ENCODE measurements at regions not wholly inside any gene's neighbourhood (a gene's known extent, or its start where the extent isn't known, plus 50 kb on each side); places are given as distances from the start of the nearest gene placed in this dataset.

DNA sequence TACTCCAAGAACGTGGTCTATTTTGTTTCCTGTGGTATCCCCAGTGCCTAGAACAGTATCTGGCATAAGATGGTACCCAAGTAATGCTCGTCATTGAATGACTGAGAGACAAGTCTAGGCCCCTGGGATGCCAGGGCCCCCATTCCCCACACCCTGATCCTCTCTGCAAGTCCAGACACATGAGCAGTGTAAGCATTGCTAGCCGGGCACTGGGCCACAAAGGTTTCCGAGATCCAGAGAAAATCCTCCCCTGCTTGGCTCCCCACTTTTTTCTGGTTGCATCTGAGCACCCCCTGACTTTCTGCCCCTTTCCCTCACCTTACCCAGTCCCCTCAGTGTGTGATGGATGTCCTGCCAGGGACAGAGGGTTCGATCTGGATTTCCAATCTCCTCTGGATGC, 160.1 kb upstream of the NECTIN1 start:
- no peak overlapping the region for H3K27ac Mint-ChIP-seq
- DNase-seq (ENCODE audit: low spot score) (no peak), ATAC-seq (no peak)
- no peaks in the 10 kb centered on the region for H3K9me3 Mint-ChIP-seq
- no peaks in the 10 kb centered on the region for H3K36me3 Mint-ChIP-seq
- H3K4me3 Mint-ChIP-seq = no peak overlapping the region
- H3K27me3 Mint-ChIP-seq = peaks cover 24 to 30% of the 10 kb centered on the region in 2 donors
- no peaks in the 10 kb centered on the region for H3K4me1 Mint-ChIP-seq (ENCODE audit: low read depth in 2 of 2)

DNA sequence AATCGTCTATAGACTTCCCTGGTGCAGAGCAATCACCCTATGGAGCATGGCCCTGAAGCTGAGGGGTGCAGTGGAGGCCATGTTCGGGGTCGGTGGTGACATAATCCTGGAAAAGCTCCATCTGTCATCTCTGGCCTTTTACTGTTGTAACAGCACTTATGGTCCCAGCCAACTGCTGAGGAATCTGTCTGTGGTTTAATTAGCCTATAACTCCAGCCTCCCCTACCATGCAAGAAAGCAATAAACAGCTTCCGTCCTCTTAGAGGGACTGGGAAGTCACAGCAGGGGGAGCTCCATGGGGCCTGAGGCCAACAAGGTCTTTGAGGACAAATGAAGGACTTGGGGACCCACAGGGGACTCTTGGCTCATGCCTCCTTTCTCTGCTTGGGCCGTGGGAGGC, 159.1 kb upstream of the NECTIN1 start:
- DNase-seq (ENCODE audit: low spot score) (no peak), ATAC-seq (no peak)
- H3K4me1 Mint-ChIP-seq (ENCODE audit: low read depth in 2 of 2) = no peaks in the 10 kb centered on the region
- H3K27ac Mint-ChIP-seq = no peak overlapping the region
- H3K4me3 Mint-ChIP-seq = no peak overlapping the region
- H3K27me3 Mint-ChIP-seq = peaks cover 24 to 32% of the 10 kb centered on the region in 2 donors
- H3K9me3 Mint-ChIP-seq = no peaks in the 10 kb centered on the region
- H3K36me3 Mint-ChIP-seq = no peaks in the 10 kb centered on the region

DNA sequence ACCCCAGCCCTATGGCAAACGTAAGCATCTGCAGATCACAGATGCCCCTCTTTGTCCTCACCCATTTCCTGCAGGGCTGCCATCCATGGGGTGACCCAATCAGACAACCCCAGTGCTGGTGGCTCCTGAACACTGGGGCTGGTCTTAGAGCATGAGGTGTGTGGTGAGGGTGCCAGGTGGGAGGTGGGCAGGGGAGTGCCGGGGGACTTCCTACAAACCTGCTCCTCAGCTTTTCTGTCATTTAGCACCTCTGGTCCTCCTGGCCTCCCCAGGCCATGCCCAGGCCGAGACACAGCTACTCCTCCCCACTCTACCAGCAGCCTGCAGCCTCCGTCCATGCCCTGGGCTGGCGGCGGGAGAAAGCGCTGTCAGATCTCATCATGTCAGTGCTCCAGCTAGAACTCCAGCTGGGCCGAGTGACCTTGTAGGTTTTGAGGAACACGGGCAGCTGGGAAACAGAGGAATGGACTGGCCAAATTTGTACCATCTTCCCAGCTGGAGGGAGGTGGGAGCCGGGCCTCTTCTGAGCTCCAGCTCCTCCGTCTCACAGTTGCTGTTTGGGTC, 157.7 kb upstream of the NECTIN1 start:
- ATAC-seq (peak; percentile 37 to 52), DNase-seq (ENCODE audit: low spot score) (no peak)
- Mint-ChIP-seq H3K9me3 (no peaks in the 10 kb centered on the region), H3K27ac (no peak overlapping the region), H3K4me3 (no peak overlapping the region), H3K36me3 (no peaks in the 10 kb centered on the region), H3K27me3 (peaks cover 25 to 32% of the 10 kb centered on the region in 2 donors), H3K4me1 (ENCODE audit: low read depth in 2 of 2) (no peaks in the 10 kb centered on the region)

DNA sequence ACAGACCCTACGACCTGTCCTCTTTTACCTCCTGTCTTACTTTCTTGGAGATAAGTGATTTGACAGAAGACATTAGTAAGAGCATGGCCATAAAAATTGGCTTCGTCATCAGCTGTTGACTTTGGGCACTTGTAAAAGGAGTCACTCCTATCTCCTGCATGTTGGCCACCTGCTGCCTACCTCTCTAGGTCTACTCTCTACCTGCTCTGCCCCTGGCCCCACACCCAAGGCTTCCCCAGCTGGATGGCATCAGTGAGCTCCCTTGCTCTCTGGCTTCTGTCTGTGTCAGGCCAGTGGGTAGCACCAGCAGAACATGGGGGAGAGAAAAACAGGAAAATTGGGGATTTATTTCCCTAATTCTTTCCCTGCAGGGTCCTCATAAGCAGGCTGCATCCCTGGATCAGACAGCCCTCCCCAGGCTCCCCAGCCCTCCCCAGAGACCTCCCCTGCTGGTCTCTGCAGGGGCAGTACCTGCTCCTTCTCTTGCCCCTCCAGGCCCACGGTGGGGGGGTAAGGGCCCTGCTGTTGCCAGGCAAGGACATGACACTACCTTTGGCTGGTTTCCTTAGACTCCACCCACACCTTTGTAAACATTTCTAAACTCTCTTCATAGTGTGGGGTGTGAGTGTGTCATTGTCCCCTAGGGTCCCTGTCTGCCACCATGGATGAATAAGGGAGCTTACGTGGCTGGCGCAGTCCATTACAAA, 157.0 kb upstream of the NECTIN1 start:
- Mint-ChIP-seq H3K36me3 (no peaks in the 10 kb centered on the region), H3K4me1 (ENCODE audit: low read depth in 2 of 2) (no peaks in the 10 kb centered on the region)

DNA sequence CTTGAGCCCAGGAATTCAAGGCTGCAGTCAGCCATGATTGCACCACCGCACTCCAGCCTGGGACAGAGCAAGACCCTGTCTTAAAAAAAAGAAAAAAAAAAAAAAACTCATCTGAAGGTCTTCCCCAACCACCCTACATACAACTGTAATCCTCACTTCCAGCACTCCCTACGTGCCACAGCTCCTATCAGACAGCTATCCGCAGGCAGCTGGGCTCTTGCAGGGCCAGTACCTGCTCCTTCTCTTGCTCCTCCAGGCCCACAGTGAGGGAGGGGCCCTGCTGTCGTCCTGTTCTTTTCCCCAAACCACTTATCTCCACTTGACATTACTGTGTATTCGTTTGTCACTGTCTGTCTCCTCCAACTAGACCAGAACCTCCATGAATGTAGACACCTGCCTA, 156.1 kb upstream of the NECTIN1 start:
- ATAC-seq (no peak), DNase-seq (ENCODE audit: low spot score) (no peak)
- Mint-ChIP-seq H3K4me1 (ENCODE audit: low read depth in 2 of 2) (no peaks in the 10 kb centered on the region), H3K9me3 (no peaks in the 10 kb centered on the region), H3K27me3 (peaks cover 24 to 32% of the 10 kb centered on the region in 2 donors), H3K27ac (no peak overlapping the region), H3K4me3 (no peak overlapping the region), H3K36me3 (no peaks in the 10 kb centered on the region)

More for the DNA sequence above, 157.0 kb upstream of the NECTIN1 start:
- DNase-seq (ENCODE audit: low spot score) (peak; percentile 28), ATAC-seq (no peak)
- no peak overlapping the region for H3K4me3 Mint-ChIP-seq
- no peaks in the 10 kb centered on the region for H3K9me3 Mint-ChIP-seq
- H3K27me3 Mint-ChIP-seq = peaks cover 25 to 32% of the 10 kb centered on the region in 2 donors
- H3K27ac Mint-ChIP-seq = no peak overlapping the region

DNA sequence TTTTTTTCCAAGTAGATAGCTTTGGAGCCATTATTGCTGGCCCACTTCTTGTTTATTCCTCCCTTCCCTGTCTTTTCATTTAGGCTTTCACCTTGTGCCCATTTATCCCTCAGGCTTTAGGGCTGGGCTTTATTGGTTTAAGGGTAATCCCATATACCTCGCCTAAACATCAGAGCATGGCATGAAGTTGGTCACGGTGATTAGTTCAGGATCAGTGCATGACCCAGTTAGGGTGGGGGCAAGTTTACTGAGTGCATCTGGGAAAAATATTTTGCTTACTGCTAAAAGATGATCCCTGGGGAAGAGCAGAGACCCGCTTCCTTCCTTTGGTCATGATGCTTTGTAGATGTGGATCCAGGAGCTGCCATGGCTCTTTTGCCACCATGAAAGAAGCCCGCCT, 153.3 kb upstream of the NECTIN1 start:
- ATAC-seq (no peak), DNase-seq (ENCODE audit: low spot score) (no peak)
- no peak overlapping the region for H3K4me3 Mint-ChIP-seq
- H3K36me3 Mint-ChIP-seq = no peaks in the 10 kb centered on the region
- no peaks in the 10 kb centered on the region for H3K9me3 Mint-ChIP-seq
- H3K4me1 Mint-ChIP-seq (ENCODE audit: low read depth in 2 of 2) = no peaks in the 10 kb centered on the region
- no peak overlapping the region for H3K27ac Mint-ChIP-seq
- H3K27me3 Mint-ChIP-seq = peaks cover 20 to 24% of the 10 kb centered on the region in 2 donors

DNA sequence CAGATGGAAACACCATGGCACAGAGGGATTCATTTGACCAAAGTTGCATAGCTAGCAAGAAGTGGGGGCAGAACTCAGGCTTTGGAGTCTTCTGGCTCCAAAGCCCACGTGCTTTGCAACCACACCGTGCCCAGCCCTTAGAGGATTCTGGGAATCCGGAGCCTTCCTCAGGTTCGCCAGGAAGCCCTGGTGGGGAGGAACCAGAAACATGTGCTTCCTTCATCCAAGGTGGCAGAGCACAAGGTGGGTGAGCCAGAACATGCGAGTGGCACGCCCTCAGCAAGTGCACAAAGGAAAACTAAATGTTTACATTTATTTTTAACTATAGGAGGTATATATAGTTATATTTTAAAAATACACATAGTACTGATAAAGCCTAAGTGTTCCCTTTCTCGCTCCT, 151.9 kb upstream of the NECTIN1 start:
- Mint-ChIP-seq H3K4me3 (no peak overlapping the region), H3K27me3 (peaks cover 20 to 24% of the 10 kb centered on the region in 2 donors), H3K36me3 (no peaks in the 10 kb centered on the region), H3K27ac (no peak overlapping the region), H3K4me1 (ENCODE audit: low read depth in 2 of 2) (no peaks in the 10 kb centered on the region), H3K9me3 (no peaks in the 10 kb centered on the region)
- peak; percentile 18 for DNase-seq (ENCODE audit: low spot score)
- ATAC-seq = no peak

DNA sequence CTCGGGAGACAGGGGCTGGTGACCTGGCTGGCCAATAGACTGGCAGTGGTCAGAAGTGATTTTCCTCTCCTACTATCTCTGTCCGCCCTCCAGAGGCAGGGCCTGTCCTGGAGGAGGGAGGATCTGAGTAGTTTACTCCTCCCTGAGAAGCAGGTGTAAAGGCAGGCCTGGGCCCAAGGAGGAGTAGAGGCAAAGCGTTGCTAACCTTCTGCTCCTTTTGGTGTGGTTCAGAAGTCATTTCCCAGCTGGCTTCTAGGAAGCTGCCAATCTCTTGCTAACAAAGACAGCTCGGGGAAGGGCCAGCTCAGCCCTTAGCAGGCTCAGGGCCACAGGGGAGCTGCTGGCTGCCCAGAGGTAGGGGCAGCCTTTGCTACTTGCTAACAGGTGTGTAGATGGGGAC, 151.1 kb upstream of the NECTIN1 start:
- Mint-ChIP-seq H3K27ac (no peak overlapping the region), H3K4me3 (no peak overlapping the region), H3K27me3 (peaks cover 18 to 19% of the 10 kb centered on the region in 2 donors), H3K4me1 (ENCODE audit: low read depth in 2 of 2) (no peaks in the 10 kb centered on the region), H3K36me3 (no peaks in the 10 kb centered on the region), H3K9me3 (no peaks in the 10 kb centered on the region)
- peak; percentile 12 for DNase-seq (ENCODE audit: low spot score)
- ATAC-seq = peak in 1 of 2 donors; percentile 50

DNA sequence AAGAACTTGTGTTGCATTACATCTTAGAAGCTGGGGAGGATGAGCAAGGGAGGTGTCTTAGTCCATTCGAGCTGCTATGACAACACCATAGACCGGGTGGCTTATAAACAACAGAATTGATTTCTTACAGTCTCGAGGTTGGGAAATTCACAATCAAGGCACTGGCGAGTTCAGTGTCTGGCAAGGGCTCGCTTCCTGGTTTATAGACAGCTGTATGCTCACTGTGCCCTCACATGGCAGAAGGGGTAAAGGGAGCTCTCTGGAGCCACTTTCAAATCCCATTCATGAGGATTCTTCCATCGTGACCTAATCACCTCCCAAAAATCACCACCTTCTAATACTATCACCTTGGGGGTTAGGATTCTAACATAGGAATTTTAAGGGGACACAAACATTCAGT, 150.0 kb upstream of the NECTIN1 start:
- no peaks in the 10 kb centered on the region for H3K36me3 Mint-ChIP-seq
- H3K9me3 Mint-ChIP-seq = no peaks in the 10 kb centered on the region
- H3K4me1 Mint-ChIP-seq (ENCODE audit: low read depth in 2 of 2) = no peaks in the 10 kb centered on the region
- H3K4me3 Mint-ChIP-seq = no peak overlapping the region
- ATAC-seq (no peak), DNase-seq (ENCODE audit: low spot score) (no peak)
- H3K27me3 Mint-ChIP-seq = peaks cover 13 to 14% of the 10 kb centered on the region in 2 donors
- H3K27ac Mint-ChIP-seq = no peak overlapping the region

DNA sequence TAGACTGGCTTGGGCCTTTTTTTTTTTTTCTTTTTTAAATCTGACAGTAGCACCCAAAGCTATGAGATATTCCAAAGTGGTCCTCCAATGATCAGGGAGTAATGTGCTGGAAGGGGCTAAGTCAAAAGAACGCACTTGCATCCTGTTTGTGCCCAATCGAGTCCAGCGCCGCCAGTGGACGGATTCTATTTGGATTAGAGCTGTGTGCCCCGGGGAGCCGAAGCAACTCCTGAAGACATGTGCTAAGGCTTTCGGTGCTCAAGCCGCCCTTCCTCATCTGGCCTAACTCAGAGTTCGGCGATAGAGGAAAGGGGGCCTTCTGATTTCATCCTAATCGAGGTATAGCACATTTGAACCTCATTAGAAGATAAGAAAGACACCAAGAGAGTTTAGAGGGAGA, 147.8 kb upstream of the NECTIN1 start:
- ATAC-seq = no peak
- Mint-ChIP-seq H3K27ac (no peak overlapping the region), H3K9me3 (no peaks in the 10 kb centered on the region)

DNA sequence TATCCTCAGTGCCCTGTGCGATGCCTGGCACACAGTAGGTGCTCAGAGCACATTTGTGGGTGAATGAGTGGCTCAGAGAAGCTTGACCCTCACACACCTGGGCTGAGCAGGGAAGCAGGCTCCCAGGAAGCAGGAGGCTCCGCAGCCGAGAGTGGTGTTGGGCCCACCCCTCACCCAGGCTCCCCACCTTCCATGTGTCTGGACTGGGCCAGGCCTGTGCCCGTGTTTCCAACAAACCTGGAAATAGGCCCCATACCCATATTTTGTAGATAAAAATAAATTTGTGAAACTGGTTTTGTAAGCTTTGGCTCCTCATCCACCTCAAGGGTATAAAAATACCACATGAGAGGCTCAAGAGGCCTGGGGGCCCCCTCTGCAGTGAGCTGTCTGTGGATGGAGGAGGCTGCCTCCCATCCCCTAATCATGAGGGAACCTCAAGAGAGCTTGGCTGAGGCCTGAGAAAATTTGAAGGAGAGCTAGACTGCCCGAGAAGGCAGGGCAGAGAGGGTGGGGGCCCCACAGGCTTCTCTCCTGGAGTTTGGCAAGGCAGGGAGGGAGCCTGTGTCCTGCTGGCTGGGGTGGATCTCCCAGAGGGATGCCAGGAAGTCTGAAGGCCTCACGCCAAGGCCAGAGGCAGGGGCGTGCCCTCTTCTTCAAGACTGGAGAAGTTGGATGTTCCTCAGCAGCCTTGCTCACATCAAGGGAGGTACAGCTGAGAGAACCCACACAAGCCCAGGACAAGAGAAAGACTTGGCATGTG, 147.0 kb upstream of the NECTIN1 start:
- no peak overlapping the region for H3K27ac Mint-ChIP-seq
- DNase-seq (ENCODE audit: low spot score) (peak; percentile 44), ATAC-seq (peak; percentile 27 to 33)
- no peaks in the 10 kb centered on the region for H3K4me1 Mint-ChIP-seq (ENCODE audit: low read depth in 2 of 2)
- H3K9me3 Mint-ChIP-seq = no peaks in the 10 kb centered on the region
- peaks cover 8 to 14% of the 10 kb centered on the region in 2 donors for H3K27me3 Mint-ChIP-seq
- H3K36me3 Mint-ChIP-seq = no peaks in the 10 kb centered on the region
- H3K4me3 Mint-ChIP-seq = no peak overlapping the region

More for the DNA sequence above, 147.8 kb upstream of the NECTIN1 start:
- no peaks in the 10 kb centered on the region for H3K4me1 Mint-ChIP-seq (ENCODE audit: low read depth in 2 of 2)
- no peak overlapping the region for H3K4me3 Mint-ChIP-seq
- peak; percentile 56 for DNase-seq (ENCODE audit: low spot score)
- peaks cover 10 to 14% of the 10 kb centered on the region in 2 donors for H3K27me3 Mint-ChIP-seq
- H3K36me3 Mint-ChIP-seq = no peaks in the 10 kb centered on the region

DNA sequence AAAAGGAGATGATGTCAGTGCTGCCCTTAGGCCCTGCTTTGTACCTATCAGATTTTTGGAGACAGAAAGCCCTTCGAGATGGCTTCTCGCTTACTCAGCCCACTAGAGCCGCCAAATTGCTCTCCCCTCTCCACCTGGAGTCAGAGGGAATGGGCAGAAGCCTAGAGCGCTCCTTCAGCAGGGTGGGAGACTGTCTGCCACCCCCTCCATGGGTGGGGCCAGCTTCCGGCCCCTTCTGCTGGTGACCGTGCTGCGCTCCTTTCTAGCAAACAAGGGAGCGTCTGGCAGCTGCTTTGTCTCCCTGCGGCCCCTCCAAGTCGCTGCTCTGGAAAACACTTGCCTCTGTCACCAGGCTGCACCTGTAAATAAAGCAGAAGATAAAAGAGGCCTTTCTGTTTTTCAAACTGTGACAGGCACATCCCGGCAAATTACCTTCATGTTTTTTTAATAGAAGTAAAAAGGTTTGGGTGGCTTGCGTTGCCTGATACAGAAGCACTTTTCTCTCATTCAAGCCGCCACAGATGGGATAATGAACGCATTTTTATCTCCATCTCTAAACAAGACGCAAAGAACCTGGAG, 145.7 kb upstream of the NECTIN1 start:
- Mint-ChIP-seq H3K27ac (no peak overlapping the region), H3K4me1 (ENCODE audit: low read depth in 2 of 2) (no peaks in the 10 kb centered on the region), H3K9me3 (no peaks in the 10 kb centered on the region), H3K36me3 (no peaks in the 10 kb centered on the region), H3K27me3 (peaks cover 6 to 12% of the 10 kb centered on the region in 2 donors), H3K4me3 (no peak overlapping the region)
- DNase-seq (ENCODE audit: low spot score) (peak; percentile 13), ATAC-seq (no peak)

DNA sequence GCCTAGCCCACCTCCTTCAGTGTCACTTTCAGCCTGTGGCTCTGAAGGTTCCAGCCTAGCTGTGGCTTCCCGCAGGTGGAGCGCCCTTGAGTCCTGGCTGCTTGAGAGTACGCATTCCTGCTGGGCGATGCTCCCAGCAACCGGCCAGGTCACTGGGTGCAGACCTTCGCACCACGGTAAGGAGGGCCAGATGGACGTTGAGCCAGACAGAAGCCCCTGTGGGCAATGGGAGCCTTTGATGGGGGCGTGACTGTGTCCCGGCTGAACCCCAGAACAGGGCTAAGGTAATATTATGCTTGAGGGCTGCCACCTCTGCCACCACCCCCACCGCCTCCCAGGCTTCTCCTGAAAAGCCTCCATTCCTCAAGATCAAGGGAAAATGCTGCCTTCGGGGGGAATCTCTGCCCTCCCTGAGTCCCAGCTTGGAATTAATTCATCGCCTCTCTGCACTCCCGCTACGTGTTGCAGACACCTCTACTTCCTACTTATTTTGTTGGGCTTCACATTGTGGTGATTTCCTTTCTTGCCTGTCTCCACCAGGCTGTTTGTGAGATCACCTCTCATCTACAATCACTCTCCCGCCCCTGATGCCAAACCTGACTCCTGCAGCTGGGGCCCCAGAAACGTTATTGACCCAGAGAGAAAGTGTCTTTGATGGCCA, 144.9 kb upstream of the NECTIN1 start:
- Mint-ChIP-seq H3K4me1 (ENCODE audit: low read depth in 2 of 2) (no peaks in the 10 kb centered on the region), H3K36me3 (no peaks in the 10 kb centered on the region), H3K4me3 (no peak overlapping the region), H3K9me3 (no peaks in the 10 kb centered on the region), H3K27ac (no peak overlapping the region), H3K27me3 (peaks cover 4 to 6% of the 10 kb centered on the region in 2 donors)
- DNase-seq (ENCODE audit: low spot score) = peak; percentile 58
- no peak for ATAC-seq

Measured in natural killer cell treated with Interleukin-12 subunit alpha and Interleukin-12 subunit beta and Interleukin-15 and Interleukin-18, amount 100 ng/mL, for 72 hours (primary cell).